Fibroblast of skin of back (primary cell): ENCODE measurements at regions not wholly inside any gene's neighbourhood (a gene's known extent, or its start where the extent isn't known, plus 50 kb on each side); places are given as distances from the start of the nearest gene placed in this dataset.

Experiments used
- DNase-seq: peaks from one replicate; pipeline ENCODE4 v3.0.0-alpha.2; 2013

DNA sequence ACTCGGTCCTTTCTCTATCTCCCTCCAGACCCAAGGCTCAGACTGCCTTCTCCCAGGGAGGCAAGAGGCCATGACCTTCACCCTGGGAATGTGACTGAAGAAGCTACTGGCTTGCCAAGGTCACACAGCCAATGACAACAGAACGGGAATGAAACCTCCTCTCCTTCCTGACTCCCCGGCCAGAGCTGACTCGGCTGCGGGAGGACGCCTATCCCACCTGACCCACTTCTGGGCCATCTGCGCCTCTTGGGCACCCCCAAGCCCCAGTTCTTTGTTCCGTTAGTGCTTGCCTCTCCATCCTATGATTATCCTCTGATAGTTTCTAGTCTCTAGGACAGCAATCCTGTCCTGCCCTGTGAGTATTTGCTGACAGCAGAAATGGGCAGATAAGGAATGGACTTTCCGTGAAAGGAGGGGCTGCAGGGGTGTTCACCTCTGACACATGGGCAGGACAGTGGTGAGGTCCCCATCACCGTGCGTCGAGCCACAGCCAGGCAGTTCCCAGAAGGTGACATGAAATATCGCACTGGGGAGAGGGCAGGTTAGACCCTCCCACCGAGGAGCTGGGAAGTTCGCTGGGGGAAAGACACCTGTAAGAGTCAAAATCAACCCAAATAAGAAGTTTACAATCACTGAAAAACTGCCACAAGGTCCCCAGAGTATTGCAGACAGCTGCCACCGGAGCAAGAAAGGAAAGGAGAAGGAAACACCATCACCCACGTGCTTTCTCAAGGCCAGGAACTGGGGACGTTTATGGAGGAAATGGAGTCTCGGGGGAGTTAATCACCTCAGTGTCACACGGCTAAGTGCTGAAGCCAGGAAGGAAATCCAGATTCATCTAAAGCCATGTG, 63.0 kb downstream of the INSIG1 start:
- DNase-seq = no peak

DNA sequence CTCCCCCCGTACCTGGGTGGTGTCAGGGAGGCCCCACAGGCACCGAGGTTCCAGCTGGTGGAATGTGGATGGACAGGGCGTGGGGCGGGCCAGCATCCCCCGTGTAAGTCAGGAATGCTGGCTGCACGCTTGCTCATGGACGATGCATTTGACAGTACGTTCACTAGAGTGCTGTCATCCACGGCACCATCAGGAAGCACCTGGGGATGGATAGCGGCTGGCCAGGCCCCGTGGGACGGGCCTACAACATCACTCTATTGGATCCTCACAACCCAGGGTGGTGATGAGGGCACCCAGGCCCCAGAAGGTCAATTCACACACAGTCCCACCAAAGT, 63.6 kb downstream of the INSIG1 start:
- no peak for DNase-seq

DNA sequence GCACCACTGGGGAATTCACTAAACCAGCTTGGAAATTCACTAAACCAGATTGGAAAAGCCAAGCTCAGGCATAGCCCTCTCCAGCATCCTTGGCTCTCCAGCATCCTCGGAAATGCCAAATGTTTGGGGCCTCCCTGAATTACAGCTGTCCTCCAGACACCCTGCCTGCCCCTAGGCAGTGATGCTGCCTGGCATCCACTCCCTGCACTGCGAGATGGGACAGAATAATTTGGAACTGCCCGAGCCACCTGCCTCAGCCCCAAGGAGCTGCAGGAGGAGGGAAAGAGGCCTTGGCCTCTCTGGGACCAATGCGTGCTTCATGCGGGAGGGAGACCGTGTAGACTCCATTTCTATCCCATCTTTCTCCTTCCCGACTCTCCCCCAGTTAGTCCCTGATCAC, 64.3 kb downstream of the INSIG1 start:
- no peak for DNase-seq

GRCh38 chr7:155362380-155363145, 64.9 kb downstream of the INSIG1 start:
- no peak for DNase-seq

DNA sequence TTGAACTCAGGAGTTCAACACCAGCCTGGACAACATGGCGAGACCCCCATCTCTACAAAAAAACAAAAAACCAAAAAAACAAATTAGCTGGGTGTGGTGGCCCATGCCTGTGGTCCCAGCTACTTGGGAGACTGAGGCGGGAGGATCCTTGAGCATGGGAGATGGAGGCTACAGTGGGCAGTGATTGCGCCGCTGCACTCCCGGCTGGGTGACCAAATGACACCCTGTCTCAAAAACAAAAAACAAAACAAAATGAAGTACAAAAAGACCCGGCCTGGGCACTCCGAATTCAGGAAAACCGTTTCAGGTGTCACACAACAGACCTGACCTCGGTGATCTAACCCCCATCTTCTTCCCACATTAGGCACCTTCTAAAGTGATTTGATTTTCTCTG, 65.5 kb downstream of the INSIG1 start:
- no peak for DNase-seq

DNA sequence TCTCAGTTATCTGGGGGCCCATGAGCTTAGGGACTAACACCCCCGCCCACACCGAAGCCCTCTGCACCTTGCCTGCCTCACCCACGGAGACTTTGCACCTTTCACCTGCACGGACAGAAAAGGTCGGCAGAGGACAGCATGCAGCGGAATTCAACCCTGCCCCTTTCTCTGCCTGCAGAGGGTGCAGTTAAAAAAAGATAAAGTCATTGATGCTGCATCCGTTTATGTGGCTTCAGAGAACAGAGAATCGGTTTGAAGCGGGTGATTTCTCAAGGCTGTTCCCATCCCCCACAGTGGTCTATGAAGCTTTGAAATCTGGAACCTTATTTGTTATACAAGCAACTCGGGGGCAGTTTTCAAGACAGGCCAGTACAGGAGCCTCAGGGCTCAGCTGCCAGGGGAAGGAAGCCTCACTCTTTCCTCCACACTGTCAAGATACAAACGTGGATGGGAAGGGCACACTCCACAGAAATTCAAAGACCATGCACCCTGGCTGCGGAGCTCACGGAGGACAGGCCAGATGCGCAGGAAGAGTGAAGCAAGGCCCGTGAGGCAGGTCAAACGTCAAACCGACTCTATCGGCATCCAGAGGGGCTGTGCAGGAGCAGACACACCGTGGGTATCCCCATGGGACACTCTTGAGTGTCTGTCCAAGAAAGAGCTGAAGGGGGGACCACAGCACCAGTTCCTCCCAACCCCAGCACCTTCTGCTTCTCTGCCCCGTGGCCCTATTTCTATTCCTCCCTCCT, 66.3 kb downstream of the INSIG1 start:
- DNase-seq = no peak

DNA sequence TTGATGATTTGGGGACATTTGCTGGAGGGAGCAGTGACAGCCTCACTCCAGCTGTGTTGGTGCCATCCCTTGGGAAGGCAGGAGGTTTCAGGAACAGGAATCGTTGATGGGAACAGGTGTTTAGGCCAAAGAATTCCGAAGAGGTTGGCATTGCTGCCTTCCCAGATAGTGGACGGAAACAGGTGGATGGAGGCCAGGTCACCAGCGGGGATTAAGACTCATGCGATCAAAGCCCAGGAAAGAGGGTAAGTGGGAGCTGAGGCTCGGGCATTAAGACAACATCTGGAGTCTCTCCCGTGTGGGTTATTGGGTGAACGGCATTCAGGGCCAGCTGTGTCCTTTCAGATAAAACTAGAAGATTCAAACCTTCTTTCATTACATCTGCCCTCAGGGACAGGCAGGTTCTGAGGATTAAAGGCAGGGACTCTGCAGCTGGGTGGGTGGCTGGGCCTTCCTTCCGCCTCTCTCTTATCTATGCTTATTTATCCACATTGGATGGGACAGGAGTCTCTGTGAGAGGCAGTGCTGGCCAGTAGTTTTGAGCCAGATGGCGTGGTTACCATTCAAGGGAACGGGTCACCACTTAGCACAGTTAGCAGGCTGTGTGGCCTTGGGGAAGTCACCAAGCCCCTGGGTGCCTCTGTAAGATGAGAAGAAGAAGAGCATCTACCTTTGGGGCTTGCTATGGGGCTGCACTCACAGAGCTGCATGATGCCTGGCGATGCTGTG, 67.6 kb downstream of the INSIG1 start:
- DNase-seq = no peak

- no peak for DNase-seq
Measured at GRCh38 chr7:155368894-155369600, 71.4 kb downstream of the INSIG1 start.

DNA sequence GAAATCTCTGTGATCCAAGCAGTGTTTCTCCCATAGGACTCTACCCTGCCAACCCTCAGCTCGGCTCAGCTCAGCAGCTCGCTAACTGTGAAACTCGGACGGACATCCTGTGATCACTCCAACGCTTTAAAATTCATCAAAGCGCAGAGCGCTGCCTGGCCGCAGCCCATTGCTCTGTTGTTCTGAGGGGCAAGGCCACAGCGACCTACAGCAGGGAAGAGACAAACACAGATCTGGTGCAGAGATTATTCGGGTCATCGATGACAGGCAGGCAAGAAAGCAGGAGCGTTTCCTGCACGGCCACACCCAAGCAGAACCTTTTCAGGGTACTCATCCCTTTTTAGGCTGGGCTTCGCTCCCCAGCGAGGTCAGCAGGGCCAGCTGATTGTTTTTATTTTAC, 72.1 kb downstream of the INSIG1 start:
- no peak for DNase-seq

GRCh38 chr7:155371331-155371883, 73.7 kb downstream of the INSIG1 start:
- no peak for DNase-seq

GRCh38 chr7:155371884-155372781, 74.5 kb downstream of the INSIG1 start:
- no peak for DNase-seq

GRCh38 chr7:155372782-155373358, 75.2 kb downstream of the INSIG1 start:
- DNase-seq = no peak

GRCh38 chr7:155373359-155374273, 75.9 kb downstream of the INSIG1 start:
- no peak for DNase-seq

DNA sequence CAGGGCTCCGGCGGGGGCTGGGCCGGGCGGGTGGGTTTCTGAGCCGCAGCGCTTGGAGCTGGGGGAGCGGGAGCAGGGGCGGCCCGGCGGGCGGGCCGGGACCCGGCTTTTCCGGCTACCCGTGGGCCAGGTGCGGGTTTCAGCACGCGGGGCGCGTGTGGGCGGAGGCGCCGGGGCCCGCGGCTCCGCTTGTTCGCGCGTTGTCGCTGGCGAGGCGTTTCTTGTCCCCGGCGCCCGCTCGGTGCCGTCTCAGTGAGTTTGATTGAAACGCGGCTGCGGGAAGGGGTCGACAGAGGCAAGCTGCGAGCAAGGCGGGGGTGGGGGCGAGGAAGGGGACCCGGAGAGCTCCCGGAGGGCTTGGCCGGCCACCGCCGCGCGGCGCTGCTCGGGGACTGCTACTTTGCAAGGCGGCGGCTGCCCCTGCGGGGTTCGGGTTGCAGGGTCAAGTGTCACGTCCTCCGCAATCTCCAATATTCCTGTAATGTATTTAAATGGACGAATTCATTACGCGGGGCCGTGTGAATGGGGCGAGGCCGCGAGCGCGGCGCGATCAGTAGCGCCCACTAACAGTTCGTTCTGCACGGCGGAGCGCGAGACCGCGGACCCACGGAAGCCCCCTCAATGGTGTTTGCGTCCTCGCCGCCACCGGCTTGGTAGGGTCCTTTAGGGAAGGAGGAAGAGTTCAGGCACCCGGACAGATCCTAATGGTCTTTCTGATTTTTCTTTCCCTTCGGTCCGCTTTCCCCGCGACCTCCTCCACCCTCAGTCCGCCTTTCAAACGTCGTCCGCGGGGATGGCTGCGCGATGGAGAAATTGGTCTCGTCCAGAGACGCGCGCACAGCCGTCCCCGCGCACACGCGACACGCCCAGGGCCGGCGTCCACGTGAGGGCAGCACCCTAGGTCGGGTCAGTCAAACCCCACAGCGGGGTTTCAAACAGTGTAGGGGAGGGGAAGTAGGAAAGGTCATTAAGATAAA, 76.9 kb downstream of the INSIG1 start:
- DNase-seq = no peak

DNA sequence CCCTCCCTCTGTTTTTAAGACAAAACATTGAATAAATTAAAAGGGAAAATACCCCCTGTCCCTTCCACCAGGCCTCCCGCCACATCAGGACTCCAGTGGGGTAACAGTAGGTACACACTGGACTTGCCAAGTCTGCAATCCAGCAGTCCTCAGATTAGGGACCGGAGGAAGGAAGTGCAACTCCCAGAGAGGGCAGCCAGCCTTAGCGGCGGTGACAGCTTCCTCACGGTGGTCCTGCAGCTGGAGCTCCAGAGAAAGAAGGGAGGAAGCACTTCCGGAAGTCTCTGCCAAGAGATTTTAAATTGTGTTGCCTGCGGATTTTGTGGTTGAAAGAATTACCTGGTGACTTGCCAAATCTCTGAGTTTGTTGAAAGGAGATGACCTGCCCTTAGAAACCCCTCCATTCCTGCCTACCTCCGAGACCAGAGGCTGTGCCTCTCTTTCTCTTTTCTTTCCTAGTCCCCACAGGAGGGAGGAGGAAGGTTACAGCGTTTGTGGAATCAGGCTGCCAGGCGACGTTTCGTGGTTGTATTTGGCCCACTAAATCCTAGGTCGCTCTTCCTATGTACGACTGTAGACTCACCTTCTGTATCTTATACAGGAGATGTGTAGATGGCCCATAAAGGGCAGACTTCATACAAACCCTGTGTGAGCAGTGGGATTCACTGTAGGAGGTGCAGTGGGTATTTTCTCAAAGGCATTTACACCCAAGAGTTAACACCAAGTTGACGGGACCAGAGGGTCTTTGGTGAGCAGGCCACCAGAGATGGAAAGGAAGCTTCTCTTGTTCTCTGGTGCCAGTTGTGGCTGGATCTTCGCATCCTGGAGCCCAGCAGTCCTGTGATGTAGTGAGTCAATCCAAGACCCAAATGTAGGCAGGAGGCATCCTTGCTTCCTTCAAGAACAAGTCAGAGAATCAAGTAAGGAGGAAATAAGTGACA, 77.9 kb downstream of the INSIG1 start:
- no peak for DNase-seq

GRCh38 chr7:155377071-155377837, 79.6 kb downstream of the INSIG1 start:
- DNase-seq = no peak
